GM19467 (cell line): ENCODE measurements at regions not wholly inside any gene's neighbourhood (a gene's known extent, or its start where the extent isn't known, plus 50 kb on each side); places are given as distances from the start of the nearest gene placed in this dataset.
"Not testable (repeated sequence)": the region's sequence is repeated elsewhere in the genome, so short reads cannot be mapped to it uniquely, and the experiment has no call there.

Source experiments
- ATAC-seq: cut with Tn5 transposase; IDR thresholded peaks from one replicate; pipeline ENCODE4 v1.9.1; 2021; ENCODE audit warnings: mild to moderate bottlenecking, moderate library complexity; ENCODE audit not compliant: unreplicated experiment

GRCh38 chr7:113197274-113197673 lies 78.9 kb upstream of the SMIM30 start:
- no peak for ATAC-seq

GRCh38 chr7:113188396-113188795 lies 70.0 kb upstream of the SMIM30 start:
- ATAC-seq: no peak

DNA sequence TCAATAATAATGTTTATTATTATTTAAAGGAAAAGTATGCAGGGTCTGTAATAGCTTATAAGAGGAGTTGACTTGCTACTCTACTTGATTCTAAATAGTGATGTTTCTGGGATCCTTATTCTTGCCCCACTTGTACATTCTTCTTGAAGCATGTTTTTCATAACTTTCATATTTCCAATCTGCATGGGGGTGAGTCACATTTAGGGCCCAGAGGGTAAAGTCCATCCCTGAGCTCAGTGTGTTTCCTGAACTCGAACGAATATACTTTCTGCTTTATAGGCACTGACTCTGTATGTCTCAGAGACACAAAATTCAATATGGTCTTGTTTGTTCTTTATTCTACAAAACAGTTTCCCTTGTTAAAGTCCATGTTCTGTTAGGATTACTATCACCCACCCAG lies 61.0 kb upstream of the SMIM30 start:
- ATAC-seq: no peak

GRCh38 chr7:113176836-113177235 lies 58.5 kb upstream of the SMIM30 start:
- no peak for ATAC-seq

DNA sequence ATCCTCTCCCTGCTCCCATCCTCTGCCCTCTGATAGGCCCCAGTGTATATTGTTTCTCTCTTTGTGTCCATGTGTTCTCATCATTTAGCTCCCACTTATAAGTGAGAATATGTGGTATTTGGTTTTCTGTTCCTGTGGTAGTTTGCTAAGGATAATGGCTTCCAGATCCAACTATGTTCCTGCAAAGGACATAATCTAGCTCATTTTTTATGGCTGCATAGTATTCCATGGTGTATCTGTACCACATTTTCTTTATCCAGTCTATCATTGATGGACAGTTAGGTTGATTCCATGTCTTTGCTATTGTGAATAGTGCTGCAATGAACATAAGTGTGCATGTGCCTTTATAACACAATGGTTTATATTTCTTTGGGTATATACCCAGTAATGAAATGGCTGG lies 57.8 kb upstream of the SMIM30 start:
- ATAC-seq: not testable (repeated sequence)

GRCh38 chr7:113175525-113176104 lies 57.3 kb upstream of the SMIM30 start:
- no peak for ATAC-seq

DNA sequence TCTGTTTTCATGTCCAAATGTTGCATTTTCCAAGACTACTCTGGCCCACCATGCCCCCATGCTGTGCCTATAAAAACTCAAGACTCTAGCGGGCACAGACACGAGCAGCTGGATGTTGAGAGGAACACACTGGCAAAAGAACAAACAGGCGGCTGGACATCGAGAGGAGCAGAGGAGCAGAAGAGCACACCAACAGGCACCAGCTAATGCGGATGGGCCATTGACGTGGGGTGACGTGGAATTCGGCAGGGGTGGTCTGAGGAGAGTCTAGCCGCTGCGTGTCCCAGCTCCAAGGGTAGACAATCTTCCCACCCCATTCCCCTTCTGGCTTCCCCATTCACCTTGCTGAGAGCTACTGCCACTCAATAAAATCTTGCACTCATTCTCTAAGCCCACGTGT lies 54.4 kb upstream of the SMIM30 start:
- ATAC-seq: no peak

DNA sequence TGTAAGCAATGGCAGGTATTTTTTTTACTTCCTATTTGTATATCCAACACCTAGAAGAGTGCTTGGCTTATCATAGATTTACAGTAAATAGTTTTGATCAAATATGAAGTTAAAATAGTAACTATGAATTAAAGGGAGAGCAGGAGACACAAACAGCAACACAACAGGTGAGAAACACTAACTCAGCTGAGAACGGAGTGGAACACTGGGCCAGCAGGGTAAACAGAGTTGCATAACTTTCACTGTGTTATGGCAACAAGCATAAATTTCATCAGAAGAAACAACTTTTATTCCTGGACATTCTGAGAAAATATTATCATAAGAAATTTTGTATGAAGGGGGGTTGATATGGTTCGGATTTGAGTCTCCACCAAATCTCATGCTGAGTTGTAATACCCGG lies 52.2 kb upstream of the SMIM30 start:
- ATAC-seq: no peak
